ENCODE measurements at regions not wholly inside any gene's neighbourhood (a gene's known extent, or its start where the extent isn't known, plus 50 kb on each side); places are given as distances from the start of the nearest gene placed in this dataset.
"Not testable (repeated sequence)": the region's sequence is repeated elsewhere in the genome, so short reads cannot be mapped to it uniquely, and the experiment has no call there.

- no peak for DNase-seq
These were observed 103.1 kb downstream of the KIF4B start for GRCh38 chr5:155116456-155117251.

- no peak for DNase-seq
These were observed 112.1 kb downstream of the KIF4B start for GRCh38 chr5:155125551-155126095.

DNA sequence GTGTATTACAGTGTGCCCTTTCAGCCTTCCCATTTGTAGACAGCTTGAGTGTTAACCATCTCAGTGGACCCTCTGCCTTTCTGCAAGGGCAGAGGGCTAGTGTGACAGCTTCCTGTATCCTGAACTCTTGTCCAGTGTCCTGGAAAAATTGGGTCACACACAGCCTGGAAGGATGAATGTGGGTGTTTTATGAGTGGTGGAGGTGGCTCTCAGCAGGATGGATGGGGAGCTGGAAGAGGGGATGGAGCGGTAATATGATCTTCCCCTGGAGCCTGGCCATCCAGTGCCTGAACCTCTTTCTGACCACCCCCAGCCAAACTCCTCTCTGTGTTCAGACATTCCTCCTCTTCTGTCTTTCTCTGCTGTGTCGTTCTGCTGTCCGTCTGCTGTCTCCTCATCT is 113.0 kb downstream of the KIF4B start:
- no peak for DNase-seq

- no peak for DNase-seq
These were observed 114.0 kb downstream of the KIF4B start for GRCh38 chr5:155127552-155127951.

DNA sequence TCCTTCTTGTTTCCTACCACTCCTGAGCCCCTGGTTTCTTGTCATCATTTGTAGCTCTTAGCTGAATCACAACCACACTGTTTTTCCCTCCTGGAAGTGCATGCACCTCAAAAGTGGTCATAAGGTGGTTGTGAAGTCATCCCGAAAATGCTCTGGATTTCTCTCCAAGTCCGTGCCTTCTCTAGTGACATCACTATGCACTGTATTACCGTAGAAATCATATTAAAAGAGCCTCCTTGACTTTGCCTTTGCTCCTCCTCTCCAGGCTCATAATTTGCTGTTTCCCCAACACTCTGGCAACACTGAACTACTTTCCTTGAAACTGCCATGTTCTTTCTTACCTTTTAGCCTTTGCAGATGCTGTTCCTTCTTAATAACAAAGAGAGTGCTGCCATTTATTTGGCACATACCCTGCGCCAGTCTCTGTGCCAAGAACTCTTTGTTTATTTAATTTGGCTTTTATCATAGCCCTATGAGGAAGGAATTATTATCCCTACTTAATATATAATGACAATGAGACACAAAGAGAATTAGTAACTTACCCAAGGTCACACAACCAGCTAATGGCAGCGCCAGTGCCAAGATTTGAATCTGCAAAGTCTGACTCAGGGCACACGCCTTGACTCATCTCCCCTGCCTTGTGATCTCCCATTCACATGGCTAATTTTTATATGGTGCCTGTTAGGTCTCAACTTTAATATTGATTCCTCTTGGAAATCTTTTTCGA is 115.4 kb downstream of the KIF4B start:
- no peak for DNase-seq

DNA sequence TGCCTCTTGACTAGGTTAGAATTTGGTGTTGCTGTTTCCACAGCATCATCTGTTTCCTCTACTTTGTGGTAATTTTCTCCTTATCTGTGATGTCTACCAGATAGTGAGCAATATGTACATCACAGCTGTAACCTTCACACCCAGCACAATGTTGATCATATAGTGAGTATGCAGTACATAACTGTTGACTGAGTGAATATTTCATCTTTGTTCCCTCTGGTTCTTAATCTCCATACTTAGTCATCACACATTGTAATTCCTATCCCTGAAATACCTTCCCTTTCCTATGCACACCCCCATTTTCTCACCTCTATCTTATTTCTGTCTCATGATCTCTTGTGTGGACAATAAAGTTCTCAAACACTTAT is 115.9 kb downstream of the KIF4B start:
- no peak for DNase-seq

- no peak for DNase-seq
These were observed 120.6 kb downstream of the KIF4B start for GRCh38 chr5:155134130-155134529.

GRCh38 chr5:155136216-155136850 is 122.8 kb downstream of the KIF4B start:
- DNase-seq, result no peak

GRCh38 chr5:155137683-155138082 is 124.1 kb downstream of the KIF4B start:
- DNase-seq, result no peak

- no peak for DNase-seq
These were observed 127.1 kb downstream of the KIF4B start for GRCh38 chr5:155140646-155141045.

- DNase-seq, result no peak
These were observed 131.4 kb downstream of the KIF4B start for GRCh38 chr5:155144956-155145355.

- DNase-seq, result no peak
These were observed 133.7 kb downstream of the KIF4B start for GRCh38 chr5:155147222-155147621.

DNA sequence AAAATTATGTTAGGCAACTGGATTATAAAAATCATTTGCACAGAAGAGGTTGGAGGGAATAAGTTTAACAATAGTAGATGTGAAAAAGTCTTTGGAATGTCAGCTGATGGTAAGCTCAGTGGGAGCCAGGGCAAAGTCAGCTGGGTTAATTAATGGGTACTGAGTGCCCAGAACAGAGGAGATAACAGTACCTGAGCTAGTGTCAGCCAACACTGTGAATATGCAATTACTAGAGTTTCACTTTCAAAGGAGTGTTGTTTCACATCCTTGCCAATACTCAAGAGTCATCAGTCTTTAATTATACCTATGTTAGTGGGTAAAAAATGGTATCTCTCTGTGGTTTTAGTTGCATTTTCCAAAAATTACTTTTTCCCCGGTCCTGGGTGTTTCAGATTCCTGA is 135.1 kb downstream of the KIF4B start:
- no peak for DNase-seq

- DNase-seq, result no peak
These were observed 136.5 kb downstream of the KIF4B start for GRCh38 chr5:155150012-155150411.

- no peak for DNase-seq
These were observed 141.4 kb downstream of the KIF4B start for GRCh38 chr5:155154973-155155372.

DNA sequence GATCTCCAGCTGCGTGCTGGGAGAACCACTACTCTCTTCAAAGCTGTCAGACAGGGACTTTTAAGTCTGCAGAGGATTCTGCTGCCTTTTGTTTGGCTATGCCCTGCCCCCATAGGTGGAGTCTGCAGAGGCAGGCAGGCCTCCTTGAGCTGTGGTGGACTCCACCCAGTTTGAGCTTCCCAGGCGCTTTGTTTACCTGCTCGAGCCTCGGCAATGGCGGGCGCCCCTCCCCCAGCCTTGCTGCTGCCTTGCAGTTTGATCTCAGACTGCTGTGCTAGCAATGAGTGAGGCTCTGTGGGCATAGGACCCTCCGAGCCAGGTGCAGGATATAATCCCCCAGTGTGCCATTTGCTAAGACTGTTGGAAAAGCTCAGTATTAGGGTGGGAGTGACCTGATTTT is 149.5 kb downstream of the KIF4B start:
- DNase-seq, result not testable (repeated sequence)

DNA sequence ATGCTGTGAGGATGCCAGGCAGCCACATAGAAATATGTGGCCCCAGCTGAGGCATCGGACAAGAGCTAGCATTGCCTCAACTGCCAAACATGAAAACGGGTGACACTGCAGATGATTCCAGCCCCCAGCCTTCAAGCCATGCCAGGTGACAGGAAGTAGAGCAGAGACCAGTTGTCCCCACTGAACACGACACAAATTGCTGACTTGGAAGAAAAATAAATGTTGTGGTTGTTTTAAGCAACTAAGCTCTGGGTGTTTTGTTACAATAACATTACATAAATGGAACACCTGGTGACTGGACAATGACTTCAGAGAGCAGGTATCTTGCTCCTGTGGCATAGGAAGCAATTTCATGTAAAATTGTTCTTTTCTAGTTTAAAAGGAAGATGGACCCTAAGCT is 154.2 kb downstream of the KIF4B start:
- DNase-seq, result no peak

DNA sequence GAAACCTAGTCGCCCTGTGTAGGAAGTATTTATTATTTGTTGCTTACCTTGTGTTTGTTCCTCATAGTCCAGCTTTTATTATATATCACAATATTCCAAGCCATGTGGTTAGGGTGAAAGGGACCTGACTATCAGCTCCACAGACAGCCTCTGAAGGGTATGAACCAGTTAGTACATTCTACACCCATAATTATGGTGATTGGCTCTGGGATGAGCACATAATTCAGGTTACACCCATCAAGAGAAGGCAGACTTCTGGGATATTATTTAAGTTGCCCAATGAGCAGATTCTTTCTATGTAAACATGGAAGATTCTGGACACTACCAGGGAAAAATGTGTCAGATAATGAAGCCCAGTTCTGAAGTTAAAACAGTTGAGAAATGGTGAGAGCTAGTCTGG is 168.0 kb downstream of the KIF4B start:
- DNase-seq, result no peak

- DNase-seq, result no peak
These were observed 175.9 kb downstream of the KIF4B start for GRCh38 chr5:155189476-155189875.

GRCh38 chr5:155189981-155190380 is 176.4 kb downstream of the KIF4B start:
- DNase-seq, result no peak

DNA sequence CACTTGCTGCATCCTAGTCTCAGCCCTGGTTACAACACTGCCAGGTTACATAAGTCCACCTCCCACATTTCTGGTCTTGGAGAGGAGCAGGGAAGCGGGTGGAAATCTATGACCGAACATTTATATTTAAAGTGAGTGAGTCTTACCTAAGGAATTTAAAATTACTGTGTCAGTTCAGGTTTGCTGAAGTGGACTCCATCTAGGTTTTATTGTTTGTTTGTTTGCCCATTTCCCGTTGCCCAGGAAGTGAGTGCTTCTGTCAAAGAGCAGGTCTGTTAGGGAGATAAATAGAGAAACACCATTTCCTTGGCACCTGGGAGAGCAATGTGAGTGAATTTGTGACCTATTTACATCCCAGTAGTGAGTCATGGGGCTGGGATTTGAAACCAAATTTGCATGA is 179.5 kb downstream of the KIF4B start:
- no peak for DNase-seq

DNA sequence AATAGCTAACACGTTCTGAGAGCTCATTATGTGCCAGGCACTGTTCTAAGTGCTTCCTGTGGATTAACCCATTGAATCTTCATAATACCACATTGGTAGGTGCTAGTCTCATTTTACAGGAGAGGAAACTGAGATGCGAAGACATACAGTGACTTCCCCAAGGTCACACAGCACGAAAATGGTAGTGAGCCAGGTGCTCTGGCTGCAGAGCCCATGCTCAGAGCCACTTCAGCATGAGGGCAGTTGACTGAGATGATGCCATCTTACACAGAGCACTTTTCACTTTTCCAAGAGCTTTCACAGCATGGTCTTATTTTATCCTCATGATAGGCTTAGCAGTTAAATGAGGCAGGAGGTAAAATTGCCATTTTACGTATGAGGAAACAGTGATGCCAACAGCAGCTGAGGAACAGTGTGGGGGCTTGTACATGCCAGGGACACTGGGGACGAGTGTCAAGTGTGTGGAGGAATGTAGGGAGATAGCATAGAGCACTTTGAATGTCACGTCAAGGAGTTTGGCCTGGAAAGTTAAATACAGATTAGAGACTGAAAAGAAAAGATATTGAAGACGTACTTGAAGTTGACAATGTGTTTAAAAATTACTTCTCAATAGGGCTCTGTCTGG is 180.0 kb downstream of the KIF4B start:
- DNase-seq, result no peak

- DNase-seq, result no peak
These were observed 187.1 kb downstream of the KIF4B start for GRCh38 chr5:155200608-155201007.
